Immature natural killer cell (primary cell): ENCODE measurements at regions not wholly inside any gene's neighbourhood (a gene's known extent, or its start where the extent isn't known, plus 50 kb on each side); places are given as distances from the start of the nearest gene placed in this dataset.
"Not testable (repeated sequence)": the region's sequence is repeated elsewhere in the genome, so short reads cannot be mapped to it uniquely, and the experiment has no call there.

Source experiments
- DNase-seq, 3 donors: peaks; one replicate each; pipeline ENCODE4 v3.0.0; 2022; ENCODE audit warnings: mixed read lengths in 1 of 3
- H3K27ac Mint-ChIP-seq, 6 donors: one replicate each; pipeline ENCODE4 v1.8.0; 2020; ENCODE audit warnings: mixed read lengths in 6 of 6, mild to moderate bottlenecking in 5 of 6, inconsistent platforms in 4 of 6, moderate library complexity in 3 of 6
- H3K27me3 Mint-ChIP-seq, 3 donors: one replicate each; pipeline ENCODE4 v1.8.0; 2020 to 2021; ENCODE audit warnings: low read depth in 3 of 3, mild to moderate bottlenecking in 3 of 3, mixed read lengths in 3 of 3, moderate library complexity in 3 of 3, inconsistent platforms in 1 of 3
- H3K36me3 Mint-ChIP-seq, 3 donors: one replicate each; pipeline ENCODE4 v1.8.0; 2020; ENCODE audit warnings: mixed read lengths in 3 of 3, inconsistent platforms in 2 of 3, mild to moderate bottlenecking in 2 of 3
- H3K4me1 Mint-ChIP-seq, 2 donors: one replicate each; pipeline ENCODE4 v1.8.0; 2020; ENCODE audit warnings: inconsistent platforms in 2 of 2, mild to moderate bottlenecking in 2 of 2, mixed read lengths in 2 of 2, moderate library complexity in 1 of 2
- H3K4me3 Mint-ChIP-seq, 5 donors: one replicate each; pipeline ENCODE4 v1.8.0; 2020; ENCODE audit warnings: mild to moderate bottlenecking in 5 of 5, mixed read lengths in 5 of 5, inconsistent platforms in 3 of 5, moderate library complexity in 3 of 5
- H3K9me3 Mint-ChIP-seq, 6 donors: one replicate each; pipeline ENCODE4 v1.8.0; 2020; ENCODE audit warnings: mild to moderate bottlenecking in 6 of 6, mixed read lengths in 6 of 6, inconsistent platforms in 4 of 6, moderate library complexity in 3 of 6

DNA sequence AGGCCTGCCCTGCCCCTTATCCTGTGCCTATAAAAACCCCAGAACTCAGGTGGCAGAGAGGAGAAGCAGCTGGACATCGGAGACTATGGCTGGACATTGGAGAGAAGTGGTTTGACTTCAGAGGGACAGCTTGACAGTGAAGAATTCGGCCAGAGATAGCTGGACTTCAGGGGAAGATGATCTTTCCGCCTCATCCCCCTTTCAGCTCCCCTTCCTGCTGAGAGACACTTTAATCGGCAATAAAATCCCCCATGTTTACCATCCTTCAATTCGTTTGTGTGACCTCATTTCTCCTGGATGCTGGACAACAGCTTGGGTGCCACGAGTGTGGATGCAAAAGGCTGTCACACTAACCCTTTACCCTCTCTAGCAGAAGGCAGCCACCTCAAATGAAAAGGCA is 134.1 kb upstream of the TUT7 start:
- Mint-ChIP-seq H3K4me3 (no peak overlapping the region), H3K27me3 (peaks cover 0 to 5% (median 3%) of the 10 kb centered on the region in 3 donors), H3K9me3 (no peaks in the 10 kb centered on the region), H3K4me1 (peaks cover 0 to 2% of the 10 kb centered on the region in 2 donors), H3K27ac (no peak overlapping the region), H3K36me3 (no peaks in the 10 kb centered on the region)
- no peak for DNase-seq

DNA sequence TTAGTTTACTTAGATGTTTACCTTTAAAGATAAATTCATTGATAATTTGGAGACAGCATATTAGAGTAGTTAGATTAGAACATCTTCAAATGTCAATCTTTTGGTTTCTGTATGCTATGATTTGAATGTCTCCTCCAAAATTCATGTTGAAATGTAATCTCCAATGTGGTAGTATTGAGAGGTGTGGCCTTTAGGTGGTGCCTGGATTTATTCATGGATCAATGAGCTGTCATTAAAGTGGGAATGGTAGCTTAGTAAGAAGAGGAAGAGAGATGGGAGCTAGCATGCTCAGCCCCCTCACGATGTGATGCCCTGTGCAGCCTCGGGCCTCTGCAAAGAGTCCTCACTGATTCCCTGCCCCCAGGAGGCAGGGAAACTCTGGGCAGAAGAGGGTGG is 133.6 kb upstream of the TUT7 start:
- no peak overlapping the region for H3K4me3 Mint-ChIP-seq
- no peak for DNase-seq
- H3K27me3 Mint-ChIP-seq: peaks cover 0 to 7% (median 3%) of the 10 kb centered on the region in 3 donors
- no peaks in the 10 kb centered on the region for H3K9me3 Mint-ChIP-seq
- H3K27ac Mint-ChIP-seq: no peak overlapping the region
- H3K36me3 Mint-ChIP-seq: no peaks in the 10 kb centered on the region
- H3K4me1 Mint-ChIP-seq: peaks cover 0 to 2% of the 10 kb centered on the region in 2 donors

DNA sequence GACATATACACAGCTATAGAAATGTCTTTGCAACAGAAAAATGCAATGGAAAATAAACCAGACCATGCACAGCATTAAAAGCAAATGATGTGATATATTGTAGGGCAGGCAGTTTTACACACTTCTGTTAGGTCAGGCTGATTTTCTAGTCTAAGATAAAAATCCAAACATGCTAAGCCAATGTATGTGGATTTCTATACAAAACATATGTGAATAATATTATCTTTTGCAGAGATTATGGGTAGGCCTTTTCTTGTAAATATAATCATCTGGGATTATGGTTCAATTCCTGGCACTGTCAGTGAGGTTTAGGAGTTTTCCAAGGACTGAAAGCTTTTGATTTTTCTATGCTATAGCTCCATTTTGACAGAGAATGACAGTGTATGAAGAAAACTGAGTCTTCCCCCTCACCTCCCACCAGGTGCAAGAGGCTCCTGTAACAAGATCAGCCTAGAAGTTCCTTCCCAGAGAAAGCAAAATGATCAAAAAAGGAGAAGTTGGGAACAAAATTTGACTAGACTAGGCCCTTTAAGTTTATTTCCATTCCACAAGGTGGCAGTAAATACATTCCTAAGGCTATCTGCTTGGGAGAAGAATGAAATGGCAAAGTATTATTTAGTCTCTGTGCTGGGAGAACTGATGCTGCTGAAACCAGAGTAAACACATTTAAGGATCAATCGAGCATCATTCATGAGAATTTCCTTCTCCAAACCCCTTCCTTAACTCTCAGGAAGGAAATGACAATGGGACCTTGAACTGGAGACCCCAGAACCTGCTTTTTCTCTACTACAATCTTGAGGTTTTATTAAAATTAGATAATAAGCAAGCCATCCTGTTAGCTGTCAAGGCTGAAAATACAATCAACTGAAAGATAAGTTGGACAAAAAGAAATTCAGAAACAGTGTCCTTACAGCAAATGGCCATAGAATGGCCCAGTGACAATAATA is 133.0 kb upstream of the TUT7 start:
- no peak overlapping the region for H3K4me3 Mint-ChIP-seq
- H3K4me1 Mint-ChIP-seq: peaks cover 0 to 2% of the 10 kb centered on the region in 2 donors
- peak; percentile 4 to 17 (median 5) for DNase-seq
- no peaks in the 10 kb centered on the region for H3K36me3 Mint-ChIP-seq
- no peak overlapping the region for H3K27ac Mint-ChIP-seq
- no peaks in the 10 kb centered on the region for H3K9me3 Mint-ChIP-seq
- H3K27me3 Mint-ChIP-seq: peaks cover 0 to 6% (median 3%) of the 10 kb centered on the region in 3 donors

DNA sequence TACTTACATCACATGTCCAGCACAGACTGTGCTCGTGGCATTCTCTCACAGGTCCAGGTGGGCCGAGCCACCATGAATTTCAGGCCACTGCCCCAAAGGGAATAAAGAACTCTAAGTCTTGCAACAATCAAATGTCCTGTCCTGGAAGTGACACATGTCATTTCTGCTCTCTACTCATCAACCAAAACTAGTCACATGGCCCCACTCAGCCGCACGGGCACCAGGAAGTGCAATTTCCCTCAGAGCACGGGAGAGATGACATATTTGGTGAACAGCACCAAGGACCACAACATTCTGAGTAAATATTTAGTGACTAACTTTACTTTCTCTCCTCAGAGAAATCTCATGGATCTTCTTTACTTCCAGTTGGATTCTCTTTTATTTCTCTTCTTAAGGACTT is 131.1 kb upstream of the TUT7 start:
- peaks cover 0 to 2% of the 10 kb centered on the region in 2 donors for H3K4me1 Mint-ChIP-seq
- H3K27me3 Mint-ChIP-seq: peaks cover 0 to 6% (median 3%) of the 10 kb centered on the region in 3 donors
- no peak overlapping the region for H3K27ac Mint-ChIP-seq
- H3K9me3 Mint-ChIP-seq: no peaks in the 10 kb centered on the region
- H3K4me3 Mint-ChIP-seq: no peak overlapping the region
- no peaks in the 10 kb centered on the region for H3K36me3 Mint-ChIP-seq
- DNase-seq: no peak

DNA sequence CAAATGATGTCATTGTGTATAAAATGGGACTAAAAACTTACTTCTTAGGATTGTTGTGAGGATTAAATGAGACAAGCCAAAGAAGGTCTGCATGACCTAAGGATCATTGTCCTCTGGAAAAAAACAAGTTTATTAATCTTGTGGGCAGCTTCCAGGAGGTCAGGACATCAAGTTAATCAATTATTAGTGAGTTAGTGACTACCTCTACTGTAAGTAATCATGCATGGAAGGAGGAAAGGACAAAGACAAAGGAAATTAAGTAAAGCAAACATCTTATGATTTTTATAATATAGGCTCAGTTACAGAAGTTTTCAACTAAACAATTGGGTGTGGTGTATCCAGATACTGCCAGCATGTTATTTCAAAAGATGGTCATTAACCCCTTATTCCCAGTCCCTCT is 129.3 kb upstream of the TUT7 start:
- peaks cover 3 to 6% (median 4%) of the 10 kb centered on the region in 3 donors for H3K27me3 Mint-ChIP-seq
- no peaks in the 10 kb centered on the region for H3K36me3 Mint-ChIP-seq
- peaks cover 0 to 2% of the 10 kb centered on the region in 2 donors for H3K4me1 Mint-ChIP-seq

DNA sequence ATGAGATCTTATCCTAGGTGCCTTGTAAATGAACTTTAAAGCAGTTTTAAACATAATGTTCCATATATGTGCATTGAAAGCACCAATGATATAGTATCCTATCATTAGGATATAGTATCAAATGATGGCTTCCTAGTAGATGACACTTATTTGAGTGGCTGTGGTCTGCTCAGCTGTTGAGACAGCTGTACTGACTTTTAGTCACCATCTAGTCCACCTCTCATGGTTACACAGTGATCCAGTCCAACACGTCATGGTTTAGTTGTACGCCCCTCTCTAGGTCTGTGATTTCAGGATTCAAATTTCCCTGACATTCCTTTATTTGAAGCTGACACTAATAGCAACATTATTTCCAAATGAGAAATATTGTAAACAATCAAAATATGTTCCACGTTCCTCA is 127.3 kb upstream of the TUT7 start:
- no peak for DNase-seq
- H3K36me3 Mint-ChIP-seq: no peaks in the 10 kb centered on the region
- H3K27ac Mint-ChIP-seq: no peak overlapping the region
- peaks cover 3 to 9% (median 8%) of the 10 kb centered on the region in 3 donors for H3K27me3 Mint-ChIP-seq
- peaks cover 0 to 2% of the 10 kb centered on the region in 2 donors for H3K4me1 Mint-ChIP-seq
- no peak overlapping the region for H3K4me3 Mint-ChIP-seq
- no peaks in the 10 kb centered on the region for H3K9me3 Mint-ChIP-seq

More for the DNA sequence above, 129.3 kb upstream of the TUT7 start:
- no peaks in the 10 kb centered on the region for H3K9me3 Mint-ChIP-seq
- DNase-seq: no peak
- H3K4me3 Mint-ChIP-seq: no peak overlapping the region
- H3K27ac Mint-ChIP-seq: no peak overlapping the region

DNA sequence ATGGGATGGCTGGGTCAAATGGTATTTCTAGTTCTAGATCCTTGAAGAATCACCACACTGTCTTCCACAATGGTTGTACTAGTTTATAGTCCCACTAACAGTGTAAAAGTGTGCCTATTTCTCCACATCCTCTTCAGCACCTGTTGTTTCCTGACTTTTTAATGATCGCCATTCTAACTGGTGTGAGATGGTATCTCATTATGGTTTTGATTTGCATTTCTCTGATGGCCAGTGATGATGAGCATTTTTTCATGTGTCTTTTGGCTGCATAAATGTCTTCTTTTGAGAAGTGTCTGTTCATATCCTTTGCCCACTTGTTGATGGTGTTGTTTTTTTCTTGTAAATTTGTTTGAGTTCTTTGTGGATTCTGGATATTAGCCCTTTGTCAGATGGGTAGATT is 121.0 kb upstream of the TUT7 start:
- not testable (repeated sequence) for DNase-seq, H3K4me3 Mint-ChIP-seq, H3K9me3 Mint-ChIP-seq, H3K4me1 Mint-ChIP-seq, H3K27ac Mint-ChIP-seq, H3K36me3 Mint-ChIP-seq
- peaks cover 0 to 15% (median 2%) of the 10 kb centered on the region in 3 donors for H3K27me3 Mint-ChIP-seq

DNA sequence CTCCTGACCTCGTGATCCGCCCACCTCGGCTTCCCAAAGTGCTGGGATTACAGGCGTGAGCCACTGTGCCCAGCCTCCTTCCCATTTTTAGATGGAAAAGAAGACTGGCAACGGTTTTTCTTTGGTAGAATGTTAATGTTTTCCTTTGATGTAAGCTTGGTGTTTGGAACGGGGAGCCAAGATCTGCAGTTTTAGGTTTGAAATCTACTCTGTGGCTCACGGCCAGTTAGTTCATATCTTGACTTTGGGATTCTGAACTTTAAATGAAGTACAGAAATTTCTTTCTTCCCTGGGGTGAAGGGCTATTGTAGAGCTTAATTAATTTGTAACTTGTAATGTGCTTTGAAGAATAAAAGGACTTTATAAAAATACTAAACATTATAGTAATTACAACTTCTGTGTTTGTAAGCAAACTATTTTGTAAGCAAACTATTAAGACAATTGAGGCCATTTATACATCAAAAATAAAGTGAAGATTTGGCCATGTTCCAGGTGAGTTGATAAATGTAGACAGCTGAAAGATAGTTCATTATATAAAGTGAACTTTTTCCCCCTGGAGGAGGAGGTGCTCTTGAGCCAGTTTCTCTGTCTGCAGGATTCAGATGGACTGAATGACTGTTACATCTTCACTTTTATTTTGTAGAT is 117.1 kb upstream of the TUT7 start:
- Mint-ChIP-seq H3K9me3 (no peaks in the 10 kb centered on the region), H3K36me3 (no peaks in the 10 kb centered on the region), H3K27ac (no peak overlapping the region), H3K27me3 (peaks cover 0 to 6% (median 0%) of the 10 kb centered on the region in 3 donors), H3K4me3 (no peak overlapping the region), H3K4me1 (no peaks in the 10 kb centered on the region)
- no peak for DNase-seq

DNA sequence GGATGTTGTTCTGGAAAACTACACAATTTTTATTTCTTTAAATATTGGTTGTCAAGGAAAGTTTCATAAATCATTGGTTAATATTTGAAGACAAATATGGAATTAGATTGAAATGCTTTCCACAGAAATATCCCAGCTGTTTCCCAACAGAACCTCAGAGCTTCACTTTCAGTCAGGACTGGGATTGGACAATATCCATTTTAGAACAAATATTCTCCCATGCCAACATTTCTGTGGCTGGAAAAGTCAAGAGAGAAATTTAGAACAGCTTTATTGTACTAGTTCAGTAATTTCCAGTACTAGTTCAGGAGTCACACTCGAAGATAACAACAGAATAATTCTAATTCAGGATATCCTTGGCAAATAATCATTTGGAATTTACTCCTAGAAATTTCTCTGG is 116.1 kb upstream of the TUT7 start:
- peaks cover 0 to 6% (median 3%) of the 10 kb centered on the region in 3 donors for H3K27me3 Mint-ChIP-seq
- DNase-seq: no peak
- H3K9me3 Mint-ChIP-seq: no peaks in the 10 kb centered on the region
- H3K4me3 Mint-ChIP-seq: no peak overlapping the region
- H3K4me1 Mint-ChIP-seq: no peaks in the 10 kb centered on the region
- no peaks in the 10 kb centered on the region for H3K36me3 Mint-ChIP-seq
- no peak overlapping the region for H3K27ac Mint-ChIP-seq

DNA sequence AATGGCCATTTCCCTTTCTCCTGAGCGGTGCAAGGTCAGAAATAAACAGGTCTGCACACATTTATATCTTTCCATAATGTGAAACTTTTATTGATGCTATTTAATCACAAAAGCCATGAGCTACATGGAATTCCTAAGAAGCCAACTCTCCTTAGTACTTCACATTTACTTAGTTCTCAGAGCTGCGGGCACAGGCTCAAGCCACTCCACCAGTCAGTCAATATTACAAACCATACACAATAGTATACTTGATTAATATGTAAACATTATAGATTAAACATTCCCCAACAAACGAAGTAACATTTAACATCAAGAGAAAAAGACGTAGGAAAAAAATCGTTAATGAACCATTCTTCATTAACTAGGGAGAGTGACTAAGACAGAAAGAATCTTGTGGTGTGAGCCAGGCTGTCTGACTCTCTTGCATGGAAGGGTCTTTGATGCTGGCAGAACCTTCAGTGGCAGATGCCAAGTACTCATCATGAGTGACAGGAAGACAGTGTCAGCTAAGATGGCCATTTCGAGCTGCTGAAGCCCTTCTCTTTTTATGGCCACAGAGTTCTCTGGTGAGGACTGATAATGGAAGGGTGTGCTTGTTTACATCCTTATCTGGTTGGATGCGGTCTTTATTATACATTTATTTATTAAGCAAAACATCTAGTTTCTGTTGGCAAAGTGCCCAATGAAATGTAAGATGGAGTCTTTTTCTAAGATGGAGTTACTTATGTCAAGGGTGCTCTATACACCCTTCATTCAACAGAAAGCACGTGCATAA is 115.5 kb upstream of the TUT7 start:
- Mint-ChIP-seq H3K4me3 (no peak overlapping the region), H3K36me3 (no peaks in the 10 kb centered on the region), H3K9me3 (no peaks in the 10 kb centered on the region), H3K4me1 (no peaks in the 10 kb centered on the region), H3K27ac (no peak overlapping the region), H3K27me3 (peaks cover 0 to 6% (median 3%) of the 10 kb centered on the region in 3 donors)
- no peak for DNase-seq

DNA sequence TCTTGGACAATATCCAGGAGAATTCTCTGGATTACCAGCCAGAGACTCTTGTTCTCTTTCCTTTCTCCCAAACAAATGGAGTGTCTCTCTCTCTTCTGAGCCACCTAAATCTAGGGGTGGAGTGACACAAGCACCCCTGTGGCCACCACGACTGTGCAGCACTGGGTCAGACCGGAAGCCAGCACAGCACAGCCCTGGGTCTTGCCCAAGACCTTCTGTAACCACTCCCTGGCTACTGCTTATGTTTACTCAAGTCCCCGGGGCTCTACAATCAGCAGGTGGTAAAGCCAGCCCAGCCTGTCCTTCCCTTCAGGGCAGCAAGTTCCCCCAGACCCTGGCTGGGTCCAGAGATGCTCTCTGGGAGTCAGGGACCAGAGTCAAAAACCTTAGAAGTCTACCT is 110.0 kb upstream of the TUT7 start:
- H3K36me3 Mint-ChIP-seq: no peaks in the 10 kb centered on the region
- no peak overlapping the region for H3K27ac Mint-ChIP-seq
- no peak for DNase-seq
- H3K4me3 Mint-ChIP-seq: no peak overlapping the region
- H3K9me3 Mint-ChIP-seq: no peaks in the 10 kb centered on the region
- peaks cover 2 to 6% (median 5%) of the 10 kb centered on the region in 3 donors for H3K27me3 Mint-ChIP-seq
- H3K4me1 Mint-ChIP-seq: no peaks in the 10 kb centered on the region

DNA sequence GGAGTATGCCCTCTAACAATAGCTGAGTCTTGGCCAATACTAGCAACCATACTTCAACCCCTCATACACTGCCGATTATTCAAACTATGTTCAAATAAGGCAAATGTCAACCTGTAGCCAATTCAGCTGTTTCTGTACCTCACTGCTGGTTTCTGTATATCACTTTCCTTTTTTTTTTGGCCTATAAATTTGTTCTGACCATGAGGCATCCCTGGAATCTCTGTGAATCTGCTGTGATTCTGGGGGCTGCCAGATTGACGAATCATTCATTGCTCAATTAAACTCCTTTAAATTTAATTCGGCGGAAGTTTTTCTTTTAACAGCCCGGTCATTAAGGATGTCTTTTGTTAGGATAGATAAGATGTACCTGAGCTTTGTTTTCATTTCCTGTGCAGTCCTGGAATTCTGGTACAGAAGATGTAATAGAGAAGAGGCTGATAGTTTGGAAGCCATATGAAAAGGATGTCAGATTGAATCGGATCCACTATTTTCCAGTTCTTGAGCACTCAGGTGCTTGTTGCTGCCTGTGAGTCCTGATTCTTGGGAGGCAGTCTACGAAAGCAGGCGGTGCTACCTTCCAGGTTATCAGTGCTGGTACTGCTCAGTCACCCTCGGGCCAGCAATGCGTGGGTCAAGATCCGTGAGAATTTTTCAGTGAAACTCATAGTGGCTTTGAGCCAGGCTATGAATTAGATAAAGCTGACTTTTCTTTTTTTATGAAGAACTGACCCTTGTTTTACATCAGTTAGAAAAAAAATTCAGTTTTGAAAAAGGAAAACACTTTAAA is 106.2 kb upstream of the TUT7 start:
- Mint-ChIP-seq H3K27ac (no peak overlapping the region), H3K36me3 (no peaks in the 10 kb centered on the region), H3K4me3 (no peak overlapping the region), H3K4me1 (no peaks in the 10 kb centered on the region), H3K9me3 (no peaks in the 10 kb centered on the region), H3K27me3 (peaks cover 3 to 9% (median 4%) of the 10 kb centered on the region in 3 donors)
- DNase-seq: no peak

DNA sequence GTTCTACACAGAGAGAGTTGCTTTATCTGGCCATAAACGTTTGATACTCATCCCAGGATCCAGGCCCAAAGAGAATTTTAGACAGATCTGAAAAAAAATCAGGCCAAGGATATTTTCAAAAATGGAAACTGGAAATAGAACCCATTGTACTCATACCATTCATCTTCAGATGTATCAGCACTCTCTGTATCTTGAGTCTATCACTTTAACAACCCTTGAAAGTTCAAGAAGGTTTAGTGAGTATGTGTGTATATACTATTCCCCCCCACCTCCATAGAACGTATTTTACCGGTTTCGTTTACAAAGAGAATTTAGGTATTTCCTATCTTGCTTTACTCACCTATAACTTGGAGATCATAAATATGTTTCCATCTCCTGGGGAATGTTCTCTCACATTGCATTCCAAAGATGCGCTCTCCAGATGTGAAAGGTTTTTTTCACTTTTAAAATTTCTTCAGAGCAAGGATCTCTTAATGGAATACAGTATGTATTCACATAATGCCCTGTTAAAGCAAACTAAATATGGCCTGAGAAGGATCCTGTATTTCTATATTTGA is 105.5 kb upstream of the TUT7 start:
- Mint-ChIP-seq H3K4me1 (no peaks in the 10 kb centered on the region), H3K4me3 (no peak overlapping the region), H3K27me3 (peaks cover 4 to 9% (median 8%) of the 10 kb centered on the region in 3 donors), H3K9me3 (no peaks in the 10 kb centered on the region), H3K27ac (no peak overlapping the region), H3K36me3 (no peaks in the 10 kb centered on the region)
- no peak for DNase-seq
